GM23338 (cell line): ENCODE measurements at regions not wholly inside any gene's neighbourhood (a gene's known extent, or its start where the extent isn't known, plus 50 kb on each side); places are given as distances from the start of the nearest gene placed in this dataset.

ENCODE experiments used
- ATAC-seq: fragments of 200-7000 bp; cut with Tn5 transposase; 3 replicates; pipeline ENCODE4 v1.9.1; 2020
- DNase-seq: peaks from one replicate; pipeline ENCODE4 v3.0.0-alpha.2; 2015; ENCODE audit warnings: low spot score
- H2AFZ ChIP-seq: fragments of 200-600 bp; sonication (generic); 2 replicates; pipeline ENCODE4 v1.8.0; 2016; ENCODE audit warnings: antibody characterized with exemption, mild to moderate bottlenecking, moderate library complexity
- H3F3A ChIP-seq: fragments of 200-600 bp; sonication (generic); replicated peaks from 2 replicates; pipeline ENCODE4 v1.8.0; 2017; ENCODE audit warnings: antibody characterized with exemption, mixed run types, low read depth
- H3K27ac ChIP-seq: fragments of 200-600 bp; sonication (generic); 2 replicates; pipeline ENCODE4 v1.6.1; 2016; ENCODE audit warnings: low read depth
- H3K27me3 ChIP-seq: fragments of 200-600 bp; sonication (generic); 2 replicates; pipeline ENCODE4 v1.8.0; 2016; ENCODE audit warnings: mild to moderate bottlenecking, mixed run types, moderate library complexity; ENCODE audit not compliant: insufficient read depth
- H3K36me3 ChIP-seq: fragments of 200-600 bp; sonication (generic); 2 replicates; pipeline ENCODE4 v1.8.0; 2016; ENCODE audit warnings: mild to moderate bottlenecking; ENCODE audit not compliant: insufficient read depth
- H3K4me1 ChIP-seq: fragments of 200-600 bp; sonication (generic); 2 replicates; pipeline ENCODE4 v1.8.0; 2016; ENCODE audit warnings: mild to moderate bottlenecking, moderate library complexity; ENCODE audit not compliant: insufficient read depth
- H3K4me2 ChIP-seq: fragments of 200-600 bp; sonication (generic); 2 replicates; pipeline ENCODE4 v1.7.1; 2017; ENCODE audit warnings: mixed run types
- H3K4me3 ChIP-seq: fragments of 200-600 bp; sonication (generic); 2 replicates; pipeline ENCODE4 v1.6.1; 2016; ENCODE audit warnings: mixed run types
- H3K79me2 ChIP-seq: fragments of 200-600 bp; sonication (generic); replicated peaks from 2 replicates; pipeline ENCODE4 v1.8.0; 2017; ENCODE audit warnings: mild to moderate bottlenecking; ENCODE audit not compliant: insufficient read depth
- H3K9me2 ChIP-seq: fragments of 200-600 bp; sonication (generic); 2 replicates; pipeline ENCODE4 v1.8.0; 2017; ENCODE audit not compliant: insufficient read depth
- H4K20me1 ChIP-seq: fragments of 200-600 bp; sonication (generic); replicated peaks from 2 replicates; pipeline ENCODE4 v1.8.0; 2017; ENCODE audit warnings: mild to moderate bottlenecking; ENCODE audit not compliant: insufficient read depth
- H3K27ac Mint-ChIP-seq: 2 replicates; pipeline ENCODE4 v1.8.0; 2020; ENCODE audit warnings: inconsistent platforms, mild to moderate bottlenecking, moderate library complexity, mixed read lengths
- H3K27me3 Mint-ChIP-seq: 3 replicates; pipeline ENCODE4 v1.8.0; 2022; ENCODE audit warnings: low read depth, mild to moderate bottlenecking, moderate library complexity, mixed read lengths, inconsistent platforms; ENCODE audit not compliant: insufficient read depth, poor library complexity
- H3K36me3 Mint-ChIP-seq: 3 replicates; pipeline ENCODE4 v1.8.0; 2021; ENCODE audit warnings: low read depth, mild to moderate bottlenecking, inconsistent platforms, moderate library complexity, mixed read lengths
- H3K4me1 Mint-ChIP-seq: 3 replicates; pipeline ENCODE4 v1.8.0; 2020; ENCODE audit warnings: mild to moderate bottlenecking, inconsistent platforms, mixed read lengths
- H3K4me3 Mint-ChIP-seq: 3 replicates; pipeline ENCODE4 v1.8.0; 2021; ENCODE audit warnings: moderate library complexity, mild to moderate bottlenecking, inconsistent platforms, mixed read lengths
- H3K9me3 Mint-ChIP-seq: 3 replicates; pipeline ENCODE4 v1.8.0; 2020; ENCODE audit warnings: moderate library complexity, mild to moderate bottlenecking, inconsistent platforms, mixed read lengths
- CREB1 ChIP-seq: fragments of 250-450 bp; sonication (Bioruptor Pico); IDR thresholded peaks from 2 replicates; pipeline ENCODE4 v1.5.0; 2020; ENCODE audit warnings: low read depth, mild to moderate bottlenecking, moderate library complexity
- EZH2 ChIP-seq: fragments of 200-600 bp; sonication (generic); IDR thresholded peaks from one replicate; pipeline ENCODE4 v1.8.0; 2017; ENCODE audit warnings: antibody characterized with exemption, mild to moderate bottlenecking, low read depth; ENCODE audit not compliant: unreplicated experiment
- EZH2phosphoT487 ChIP-seq: fragments of 200-600 bp; sonication (generic); IDR thresholded peaks from one replicate; pipeline ENCODE4 v1.8.1; 2018; ENCODE audit warnings: antibody characterized with exemption; ENCODE audit not compliant: unreplicated experiment
- JUNB ChIP-seq: IDR thresholded peaks from one replicate; pipeline ENCODE4 v1.6.1; 2016; ENCODE audit warnings: antibody characterized with exemption; ENCODE audit not compliant: unreplicated experiment
- NANOG ChIP-seq: IDR thresholded peaks from 2 replicates; pipeline ENCODE4 v1.6.1; 2016; ENCODE audit warnings: antibody characterized with exemption, borderline replicate concordance
- POLR2AphosphoS5 ChIP-seq: IDR thresholded peaks from 2 replicates; pipeline ENCODE4 v1.6.1; 2016; ENCODE audit warnings: antibody characterized with exemption, low read depth
- STAT1 ChIP-seq: IDR thresholded peaks from one replicate; pipeline ENCODE4 v1.6.1; 2016; ENCODE audit warnings: antibody characterized with exemption; ENCODE audit not compliant: unreplicated experiment
- ZNF114 ChIP-seq: fragments of 250-450 bp; sonication (Bioruptor Pico); IDR thresholded peaks from 2 replicates; pipeline ENCODE4 v1.5.0; 2020; ENCODE audit warnings: mild to moderate bottlenecking, moderate library complexity
- ZNF331 ChIP-seq: fragments of 250-450 bp; sonication (Bioruptor Pico); IDR thresholded peaks from 2 replicates; pipeline ENCODE4 v1.5.0; 2020; ENCODE audit warnings: low read depth, mild to moderate bottlenecking, moderate library complexity
- TF ChIP-seq, protein P1 (sequence below): IDR thresholded peaks from one replicate; pipeline ENCODE4 v1.6.1; 2018; ENCODE audit warnings: antibody characterized with exemption; ENCODE audit not compliant: unreplicated experiment
- TF ChIP-seq, protein P2 (sequence below), 2 experiments: fragments of 200-600 bp in 1 of 2; sonication (generic) in 1 of 2; conservative IDR thresholded peaks; 2 replicates each; pipeline versions ENCODE4 v1.5.1 to v1.6.1; 2016 to 2017; ENCODE audit warnings: antibody characterized with exemption in 2 of 2, low read depth in 2 of 2, mild to moderate bottlenecking in 2 of 2, moderate library complexity in 1 of 2
- TF ChIP-seq, protein P3 (sequence below): IDR thresholded peaks from 2 replicates; pipeline ENCODE4 v1.6.1; 2016; ENCODE audit warnings: antibody characterized with exemption
- TF ChIP-seq, protein P4 (sequence below): fragments of 250-450 bp; sonication (Bioruptor Pico); IDR thresholded peaks from 2 replicates; pipeline ENCODE4 v1.5.0; 2020; ENCODE audit warnings: mild to moderate bottlenecking, moderate library complexity

DNA sequence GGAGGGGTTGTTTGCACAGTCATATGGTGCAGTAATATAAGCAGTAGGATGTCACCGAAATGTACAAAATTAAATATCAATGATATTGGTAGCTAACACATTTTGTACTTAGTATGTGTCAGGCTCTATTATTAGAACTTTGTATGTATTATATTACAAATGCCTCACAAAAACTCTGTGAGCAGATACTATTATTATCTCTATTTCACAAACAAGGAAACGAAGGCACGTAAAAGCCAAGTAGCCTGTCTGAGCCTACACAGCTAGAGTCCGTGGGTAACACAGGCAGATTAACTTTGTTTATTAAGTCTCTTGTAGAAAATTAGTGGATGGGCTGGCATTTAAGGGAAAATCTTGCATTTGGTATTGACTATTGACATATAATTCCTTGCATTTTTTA is 284.3 kb upstream of the DAB2 start:
- ATAC-seq (no peak), DNase-seq (no peak)
- Histone ChIP-seq H3F3A (no peaks in the 10 kb centered on the region), H3K27ac (no peak overlapping the region), H4K20me1 (no peaks in the 10 kb centered on the region), H3K27me3 (no peaks in the 10 kb centered on the region), H3K9me2 (no peaks in the 10 kb centered on the region), H3K4me3 (no peak overlapping the region), H3K79me2 (no peaks in the 10 kb centered on the region), H2AFZ (no peak overlapping the region), H3K4me2 (no peak overlapping the region), H3K36me3 (no peaks in the 10 kb centered on the region), H3K4me1 (no peaks in the 10 kb centered on the region)
- Mint-ChIP-seq H3K9me3 (no peaks in the 10 kb centered on the region), H3K27ac (no peak overlapping the region), H3K4me3 (no peak overlapping the region), H3K27me3 (no peaks in the 10 kb centered on the region), H3K4me1 (no peaks in the 10 kb centered on the region), H3K36me3 (no peaks in the 10 kb centered on the region)
- TF ChIP-seq NANOG (no peak), EZH2 (no peak), POLR2AphosphoS5 (no peak), ZNF331 (CRISPR knock-in tag) (no peak), EZH2phosphoT487 (no peak), JUNB (no peak), ZNF114 (CRISPR knock-in tag) (no peak), CREB1 (CRISPR knock-in tag) (no peak), STAT1 (no peak)
- TF ChIP-seq, protein P1, sequence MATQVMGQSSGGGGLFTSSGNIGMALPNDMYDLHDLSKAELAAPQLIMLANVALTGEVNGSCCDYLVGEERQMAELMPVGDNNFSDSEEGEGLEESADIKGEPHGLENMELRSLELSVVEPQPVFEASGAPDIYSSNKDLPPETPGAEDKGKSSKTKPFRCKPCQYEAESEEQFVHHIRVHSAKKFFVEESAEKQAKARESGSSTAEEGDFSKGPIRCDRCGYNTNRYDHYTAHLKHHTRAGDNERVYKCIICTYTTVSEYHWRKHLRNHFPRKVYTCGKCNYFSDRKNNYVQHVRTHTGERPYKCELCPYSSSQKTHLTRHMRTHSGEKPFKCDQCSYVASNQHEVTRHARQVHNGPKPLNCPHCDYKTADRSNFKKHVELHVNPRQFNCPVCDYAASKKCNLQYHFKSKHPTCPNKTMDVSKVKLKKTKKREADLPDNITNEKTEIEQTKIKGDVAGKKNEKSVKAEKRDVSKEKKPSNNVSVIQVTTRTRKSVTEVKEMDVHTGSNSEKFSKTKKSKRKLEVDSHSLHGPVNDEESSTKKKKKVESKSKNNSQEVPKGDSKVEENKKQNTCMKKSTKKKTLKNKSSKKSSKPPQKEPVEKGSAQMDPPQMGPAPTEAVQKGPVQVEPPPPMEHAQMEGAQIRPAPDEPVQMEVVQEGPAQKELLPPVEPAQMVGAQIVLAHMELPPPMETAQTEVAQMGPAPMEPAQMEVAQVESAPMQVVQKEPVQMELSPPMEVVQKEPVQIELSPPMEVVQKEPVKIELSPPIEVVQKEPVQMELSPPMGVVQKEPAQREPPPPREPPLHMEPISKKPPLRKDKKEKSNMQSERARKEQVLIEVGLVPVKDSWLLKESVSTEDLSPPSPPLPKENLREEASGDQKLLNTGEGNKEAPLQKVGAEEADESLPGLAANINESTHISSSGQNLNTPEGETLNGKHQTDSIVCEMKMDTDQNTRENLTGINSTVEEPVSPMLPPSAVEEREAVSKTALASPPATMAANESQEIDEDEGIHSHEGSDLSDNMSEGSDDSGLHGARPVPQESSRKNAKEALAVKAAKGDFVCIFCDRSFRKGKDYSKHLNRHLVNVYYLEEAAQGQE = no peak
- TF ChIP-seq, protein P2, sequence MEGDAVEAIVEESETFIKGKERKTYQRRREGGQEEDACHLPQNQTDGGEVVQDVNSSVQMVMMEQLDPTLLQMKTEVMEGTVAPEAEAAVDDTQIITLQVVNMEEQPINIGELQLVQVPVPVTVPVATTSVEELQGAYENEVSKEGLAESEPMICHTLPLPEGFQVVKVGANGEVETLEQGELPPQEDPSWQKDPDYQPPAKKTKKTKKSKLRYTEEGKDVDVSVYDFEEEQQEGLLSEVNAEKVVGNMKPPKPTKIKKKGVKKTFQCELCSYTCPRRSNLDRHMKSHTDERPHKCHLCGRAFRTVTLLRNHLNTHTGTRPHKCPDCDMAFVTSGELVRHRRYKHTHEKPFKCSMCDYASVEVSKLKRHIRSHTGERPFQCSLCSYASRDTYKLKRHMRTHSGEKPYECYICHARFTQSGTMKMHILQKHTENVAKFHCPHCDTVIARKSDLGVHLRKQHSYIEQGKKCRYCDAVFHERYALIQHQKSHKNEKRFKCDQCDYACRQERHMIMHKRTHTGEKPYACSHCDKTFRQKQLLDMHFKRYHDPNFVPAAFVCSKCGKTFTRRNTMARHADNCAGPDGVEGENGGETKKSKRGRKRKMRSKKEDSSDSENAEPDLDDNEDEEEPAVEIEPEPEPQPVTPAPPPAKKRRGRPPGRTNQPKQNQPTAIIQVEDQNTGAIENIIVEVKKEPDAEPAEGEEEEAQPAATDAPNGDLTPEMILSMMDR (conservative IDR thresholded peaks at IDR 0.05; ENCODE audit: low read depth in 2 of 2) = no peak
- TF ChIP-seq, protein P3, sequence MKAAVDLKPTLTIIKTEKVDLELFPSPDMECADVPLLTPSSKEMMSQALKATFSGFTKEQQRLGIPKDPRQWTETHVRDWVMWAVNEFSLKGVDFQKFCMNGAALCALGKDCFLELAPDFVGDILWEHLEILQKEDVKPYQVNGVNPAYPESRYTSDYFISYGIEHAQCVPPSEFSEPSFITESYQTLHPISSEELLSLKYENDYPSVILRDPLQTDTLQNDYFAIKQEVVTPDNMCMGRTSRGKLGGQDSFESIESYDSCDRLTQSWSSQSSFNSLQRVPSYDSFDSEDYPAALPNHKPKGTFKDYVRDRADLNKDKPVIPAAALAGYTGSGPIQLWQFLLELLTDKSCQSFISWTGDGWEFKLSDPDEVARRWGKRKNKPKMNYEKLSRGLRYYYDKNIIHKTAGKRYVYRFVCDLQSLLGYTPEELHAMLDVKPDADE = no peak
- TF ChIP-seq, protein P4, sequence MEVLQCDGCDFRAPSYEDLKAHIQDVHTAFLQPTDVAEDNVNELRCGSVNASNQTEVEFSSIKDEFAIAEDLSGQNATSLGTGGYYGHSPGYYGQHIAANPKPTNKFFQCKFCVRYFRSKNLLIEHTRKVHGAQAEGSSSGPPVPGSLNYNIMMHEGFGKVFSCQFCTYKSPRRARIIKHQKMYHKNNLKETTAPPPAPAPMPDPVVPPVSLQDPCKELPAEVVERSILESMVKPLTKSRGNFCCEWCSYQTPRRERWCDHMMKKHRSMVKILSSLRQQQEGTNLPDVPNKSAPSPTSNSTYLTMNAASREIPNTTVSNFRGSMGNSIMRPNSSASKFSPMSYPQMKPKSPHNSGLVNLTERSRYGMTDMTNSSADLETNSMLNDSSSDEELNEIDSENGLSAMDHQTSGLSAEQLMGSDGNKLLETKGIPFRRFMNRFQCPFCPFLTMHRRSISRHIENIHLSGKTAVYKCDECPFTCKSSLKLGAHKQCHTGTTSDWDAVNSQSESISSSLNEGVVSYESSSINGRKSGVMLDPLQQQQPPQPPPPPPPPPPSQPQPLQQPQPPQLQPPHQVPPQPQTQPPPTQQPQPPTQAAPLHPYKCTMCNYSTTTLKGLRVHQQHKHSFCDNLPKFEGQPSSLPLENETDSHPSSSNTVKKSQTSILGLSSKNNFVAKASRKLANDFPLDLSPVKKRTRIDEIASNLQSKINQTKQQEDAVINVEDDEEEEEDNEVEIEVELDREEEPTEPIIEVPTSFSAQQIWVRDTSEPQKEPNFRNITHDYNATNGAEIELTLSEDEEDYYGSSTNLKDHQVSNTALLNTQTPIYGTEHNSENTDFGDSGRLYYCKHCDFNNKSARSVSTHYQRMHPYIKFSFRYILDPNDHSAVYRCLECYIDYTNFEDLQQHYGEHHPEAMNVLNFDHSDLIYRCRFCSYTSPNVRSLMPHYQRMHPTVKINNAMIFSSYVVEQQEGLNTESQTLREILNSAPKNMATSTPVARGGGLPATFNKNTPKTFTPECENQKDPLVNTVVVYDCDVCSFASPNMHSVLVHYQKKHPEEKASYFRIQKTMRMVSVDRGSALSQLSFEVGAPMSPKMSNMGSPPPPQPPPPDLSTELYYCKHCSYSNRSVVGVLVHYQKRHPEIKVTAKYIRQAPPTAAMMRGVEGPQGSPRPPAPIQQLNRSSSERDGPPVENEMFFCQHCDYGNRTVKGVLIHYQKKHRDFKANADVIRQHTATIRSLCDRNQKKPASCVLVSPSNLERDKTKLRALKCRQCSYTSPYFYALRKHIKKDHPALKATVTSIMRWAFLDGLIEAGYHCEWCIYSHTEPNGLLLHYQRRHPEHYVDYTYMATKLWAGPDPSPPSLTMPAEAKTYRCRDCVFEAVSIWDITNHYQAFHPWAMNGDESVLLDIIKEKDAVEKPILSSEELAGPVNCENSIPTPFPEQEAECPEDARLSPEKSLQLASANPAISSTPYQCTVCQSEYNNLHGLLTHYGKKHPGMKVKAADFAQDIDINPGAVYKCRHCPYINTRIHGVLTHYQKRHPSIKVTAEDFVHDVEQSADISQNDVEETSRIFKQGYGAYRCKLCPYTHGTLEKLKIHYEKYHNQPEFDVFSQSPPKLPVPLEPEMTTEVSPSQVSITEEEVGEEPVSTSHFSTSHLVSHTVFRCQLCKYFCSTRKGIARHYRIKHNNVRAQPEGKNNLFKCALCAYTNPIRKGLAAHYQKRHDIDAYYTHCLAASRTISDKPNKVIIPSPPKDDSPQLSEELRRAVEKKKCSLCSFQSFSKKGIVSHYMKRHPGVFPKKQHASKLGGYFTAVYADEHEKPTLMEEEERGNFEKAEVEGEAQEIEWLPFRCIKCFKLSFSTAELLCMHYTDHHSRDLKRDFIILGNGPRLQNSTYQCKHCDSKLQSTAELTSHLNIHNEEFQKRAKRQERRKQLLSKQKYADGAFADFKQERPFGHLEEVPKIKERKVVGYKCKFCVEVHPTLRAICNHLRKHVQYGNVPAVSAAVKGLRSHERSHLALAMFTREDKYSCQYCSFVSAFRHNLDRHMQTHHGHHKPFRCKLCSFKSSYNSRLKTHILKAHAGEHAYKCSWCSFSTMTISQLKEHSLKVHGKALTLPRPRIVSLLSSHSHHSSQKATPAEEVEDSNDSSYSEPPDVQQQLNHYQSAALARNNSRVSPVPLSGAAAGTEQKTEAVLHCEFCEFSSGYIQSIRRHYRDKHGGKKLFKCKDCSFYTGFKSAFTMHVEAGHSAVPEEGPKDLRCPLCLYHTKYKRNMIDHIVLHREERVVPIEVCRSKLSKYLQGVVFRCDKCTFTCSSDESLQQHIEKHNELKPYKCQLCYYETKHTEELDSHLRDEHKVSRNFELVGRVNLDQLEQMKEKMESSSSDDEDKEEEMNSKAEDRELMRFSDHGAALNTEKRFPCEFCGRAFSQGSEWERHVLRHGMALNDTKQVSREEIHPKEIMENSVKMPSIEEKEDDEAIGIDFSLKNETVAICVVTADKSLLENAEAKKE (CRISPR knock-in tag) = no peak
